Breast epithelium (tissue), 3 donors: ENCODE measurements at regions not wholly inside any gene's neighbourhood (a gene's known extent, or its start where the extent isn't known, plus 50 kb on each side); places are given as distances from the start of the nearest gene placed in this dataset.

Source experiments
- POLR2AphosphoS5 ChIP-seq, 3 donors: sonication (generic); formaldehyde crosslinking; IDR thresholded peaks; one replicate each; pipeline ENCODE4 v1.6.1; 2017; ENCODE audit warnings: antibody characterized with exemption in 3 of 3
- TF ChIP-seq, protein P1 (sequence below), 3 donors: fragments of 450-650 bp; IDR thresholded peaks; one replicate each; pipeline ENCODE4 v1.5.1; 2016 to 2017; ENCODE audit warnings: antibody characterized with exemption in 3 of 3, mild to moderate bottlenecking in 3 of 3, moderate library complexity in 3 of 3

DNA sequence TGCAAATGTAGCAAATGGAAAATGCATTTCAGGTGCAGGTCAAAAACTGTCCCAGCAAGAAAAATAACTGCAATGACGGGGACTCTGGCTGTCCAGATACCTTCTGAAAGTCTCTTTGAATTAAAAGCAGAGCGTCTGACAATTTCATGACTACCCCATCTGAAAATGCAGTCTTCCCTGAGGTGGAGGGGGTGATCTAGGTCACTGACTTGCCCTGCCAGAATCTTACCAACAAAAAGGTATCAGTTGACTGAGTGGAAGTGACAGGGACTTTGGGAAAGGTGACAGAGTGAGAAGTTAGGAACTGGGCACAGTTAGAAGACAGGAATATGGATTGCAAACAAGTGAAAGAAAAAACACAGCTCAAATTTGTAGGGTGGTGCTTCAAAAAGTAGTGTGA lies 402.2 kb downstream of the DHX35 start:
- TF ChIP-seq, protein P1, sequence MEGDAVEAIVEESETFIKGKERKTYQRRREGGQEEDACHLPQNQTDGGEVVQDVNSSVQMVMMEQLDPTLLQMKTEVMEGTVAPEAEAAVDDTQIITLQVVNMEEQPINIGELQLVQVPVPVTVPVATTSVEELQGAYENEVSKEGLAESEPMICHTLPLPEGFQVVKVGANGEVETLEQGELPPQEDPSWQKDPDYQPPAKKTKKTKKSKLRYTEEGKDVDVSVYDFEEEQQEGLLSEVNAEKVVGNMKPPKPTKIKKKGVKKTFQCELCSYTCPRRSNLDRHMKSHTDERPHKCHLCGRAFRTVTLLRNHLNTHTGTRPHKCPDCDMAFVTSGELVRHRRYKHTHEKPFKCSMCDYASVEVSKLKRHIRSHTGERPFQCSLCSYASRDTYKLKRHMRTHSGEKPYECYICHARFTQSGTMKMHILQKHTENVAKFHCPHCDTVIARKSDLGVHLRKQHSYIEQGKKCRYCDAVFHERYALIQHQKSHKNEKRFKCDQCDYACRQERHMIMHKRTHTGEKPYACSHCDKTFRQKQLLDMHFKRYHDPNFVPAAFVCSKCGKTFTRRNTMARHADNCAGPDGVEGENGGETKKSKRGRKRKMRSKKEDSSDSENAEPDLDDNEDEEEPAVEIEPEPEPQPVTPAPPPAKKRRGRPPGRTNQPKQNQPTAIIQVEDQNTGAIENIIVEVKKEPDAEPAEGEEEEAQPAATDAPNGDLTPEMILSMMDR (IDR thresholded peaks at IDR 0.05) = no peak
- no peak for TF ChIP-seq POLR2AphosphoS5 (IDR thresholded peaks at IDR 0.05)
